Epithelial cell of proximal tubule (primary cell): ENCODE measurements at regions not wholly inside any gene's neighbourhood (a gene's known extent, or its start where the extent isn't known, plus 50 kb on each side); places are given as distances from the start of the nearest gene placed in this dataset.

ENCODE experiments used
- DNase-seq: peaks from one replicate; pipeline ENCODE4 v3.0.0-alpha.2; 2011; ENCODE audit warnings: low read depth
- H3K4me3 ChIP-seq: 2 replicates; pipeline ENCODE4 v1.5.1; 2011; ENCODE audit warnings: low read depth, mild to moderate bottlenecking, low read length
- CTCF ChIP-seq: conservative IDR thresholded peaks from 2 replicates; pipeline ENCODE4 v1.5.1; 2012; ENCODE audit warnings: low read depth, mild to moderate bottlenecking, low read length

DNA sequence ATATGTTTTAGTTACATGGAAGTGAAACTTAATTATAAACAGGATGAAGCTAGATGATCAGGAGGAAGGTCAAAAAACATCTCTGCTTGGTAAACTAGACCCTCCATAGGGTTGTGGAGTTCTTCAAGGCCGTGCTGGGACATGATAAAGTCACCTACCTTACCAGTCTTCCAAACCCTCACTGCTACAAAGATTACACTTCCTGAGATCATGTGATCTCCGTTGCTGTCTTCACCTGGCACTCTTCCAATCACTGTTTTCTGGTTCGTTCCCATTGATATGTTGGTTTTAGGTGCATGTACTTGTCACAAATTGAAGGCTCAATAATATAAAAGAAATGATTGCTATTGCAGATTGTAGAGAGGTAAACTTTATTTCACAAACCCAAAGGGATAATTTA is 161.5 kb upstream of the MAN1A1 start:
- H3K4me3 ChIP-seq = no peak overlapping the region
- no peak for TF ChIP-seq CTCF
- DNase-seq = no peak

DNA sequence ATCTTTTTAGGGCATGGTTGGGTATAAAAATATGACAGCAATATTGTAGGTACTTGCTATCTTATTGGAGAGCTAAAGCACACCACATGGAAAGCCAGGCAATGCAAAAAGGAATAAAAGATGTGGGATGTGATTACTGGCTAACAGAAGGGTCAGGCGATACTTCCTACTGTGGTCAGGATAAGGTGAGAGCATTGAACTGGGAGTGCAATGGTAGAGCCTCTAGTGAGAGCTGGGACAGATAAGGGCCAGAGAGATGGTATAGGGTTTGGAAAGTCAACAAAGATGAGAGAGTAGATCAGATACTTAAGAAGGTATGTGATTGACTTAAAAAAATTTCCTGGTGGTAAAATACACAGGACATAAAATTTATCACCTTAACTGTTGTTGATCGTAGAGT is 160.7 kb upstream of the MAN1A1 start:
- no peak for DNase-seq
- TF ChIP-seq CTCF = no peak
- H3K4me3 ChIP-seq = no peak overlapping the region

DNA sequence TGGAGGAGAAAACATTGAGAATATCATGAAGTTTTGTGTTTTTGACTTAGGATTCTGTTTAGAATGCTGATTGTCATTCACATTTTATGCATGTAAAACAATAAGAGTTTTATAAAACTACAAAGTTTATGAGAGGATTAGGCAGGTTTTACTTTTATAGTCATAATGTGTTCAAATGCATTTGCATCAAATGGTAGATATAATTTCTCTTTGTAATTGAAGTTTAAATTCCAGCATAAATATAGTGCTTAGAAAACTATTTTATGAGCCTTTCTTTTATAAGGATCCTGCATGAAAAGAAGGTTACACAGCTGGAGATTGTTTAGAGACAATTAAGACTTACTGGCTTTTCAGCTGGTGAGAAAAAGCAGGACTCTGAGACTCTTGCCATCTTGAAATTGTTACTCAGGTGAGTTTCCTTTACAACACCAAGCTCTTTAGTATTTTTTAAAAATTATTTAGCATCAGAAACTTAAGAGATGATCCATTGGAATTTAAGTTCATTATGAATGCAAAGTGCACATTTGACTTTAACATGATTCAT is 157.1 kb upstream of the MAN1A1 start:
- no peak for DNase-seq
- no peak for TF ChIP-seq CTCF
- no peak overlapping the region for H3K4me3 ChIP-seq

DNA sequence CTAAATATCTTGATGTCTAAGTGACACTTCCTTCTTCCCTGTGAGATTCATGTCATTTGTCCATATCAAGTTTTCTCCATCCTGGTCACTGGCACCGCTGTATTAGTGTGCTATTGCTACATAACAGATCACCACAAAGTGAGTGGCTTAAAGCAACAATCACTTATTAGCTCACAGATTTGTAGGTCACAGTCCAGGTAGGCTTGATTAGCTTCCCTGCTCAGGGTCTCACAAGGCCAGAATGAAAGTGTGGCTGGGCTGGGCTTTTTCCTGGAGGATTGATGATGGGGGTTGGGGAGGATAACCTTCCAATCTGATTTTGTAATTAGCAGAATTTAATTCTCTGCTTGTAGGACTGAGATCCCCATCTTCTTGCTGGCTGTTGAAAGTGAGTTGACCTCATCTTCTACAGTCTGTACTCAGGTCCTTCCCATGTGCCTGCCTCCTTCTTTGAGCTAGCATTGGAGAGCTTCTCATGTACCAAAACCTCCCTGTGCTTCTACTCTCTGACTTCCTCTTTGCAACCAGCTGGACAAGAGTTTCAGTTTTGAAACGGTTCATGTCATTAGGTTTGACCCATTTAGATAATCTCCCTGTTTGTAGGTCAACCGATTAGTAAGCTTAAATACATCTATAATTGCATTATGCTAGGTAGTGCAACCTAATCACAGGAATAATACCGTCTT is 152.4 kb upstream of the MAN1A1 start:
- no peak for DNase-seq
- no peak overlapping the region for H3K4me3 ChIP-seq
- TF ChIP-seq CTCF = no peak

DNA sequence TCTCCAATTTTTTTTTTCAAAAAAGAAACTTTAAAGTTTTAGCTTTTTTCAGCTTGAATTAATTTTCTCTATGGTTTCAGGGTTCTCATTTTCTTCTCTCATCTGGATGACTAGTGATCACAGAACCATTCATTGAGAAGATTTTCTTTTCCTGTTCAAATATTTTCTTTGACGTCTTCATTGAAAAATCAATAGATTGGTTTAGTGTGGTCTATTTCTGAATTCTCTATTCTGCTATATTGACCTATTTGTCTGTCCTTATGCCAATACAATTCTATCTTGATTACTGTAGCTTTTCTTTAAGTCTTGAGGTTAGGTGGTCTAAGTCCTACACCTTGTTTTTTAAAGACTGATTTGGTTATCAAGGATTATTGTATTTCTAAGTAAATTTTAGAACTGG is 150.2 kb upstream of the MAN1A1 start:
- TF ChIP-seq CTCF = no peak
- H3K4me3 ChIP-seq = no peak overlapping the region
- DNase-seq = no peak

DNA sequence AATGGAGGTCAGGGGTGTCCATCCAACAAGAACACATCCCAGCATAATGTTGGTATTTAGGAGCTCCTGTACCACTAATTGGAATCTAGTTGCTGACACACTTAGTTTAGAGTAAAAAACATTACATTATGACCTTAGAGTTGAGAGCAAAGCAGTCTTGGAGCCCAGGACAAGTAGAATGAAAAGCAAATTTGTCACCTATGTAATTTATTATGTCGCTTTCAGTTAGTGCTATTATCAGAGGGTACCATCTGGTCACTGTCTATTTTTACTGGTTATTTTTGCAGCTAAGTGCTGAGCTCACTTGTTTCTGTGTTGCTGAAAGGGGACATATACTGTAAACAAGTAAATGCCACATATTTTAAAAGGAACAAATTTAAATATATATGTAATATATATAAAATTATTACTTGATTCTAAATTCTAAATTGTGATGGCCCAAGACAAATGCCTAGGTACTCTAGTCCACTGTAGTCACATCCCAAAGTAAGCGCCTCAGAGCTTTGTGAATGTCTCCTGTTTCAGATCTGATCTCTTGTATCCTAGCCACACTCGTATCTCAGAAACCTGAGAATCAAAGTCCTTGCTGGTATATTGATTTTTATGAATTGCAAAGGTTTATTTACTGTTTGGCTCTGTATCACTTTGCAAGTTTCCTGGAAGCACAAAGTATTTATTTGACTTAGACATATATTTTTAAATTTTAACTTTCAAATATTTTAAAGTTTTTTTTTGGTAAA is 148.6 kb upstream of the MAN1A1 start:
- no peak for TF ChIP-seq CTCF
- no peak for DNase-seq
- H3K4me3 ChIP-seq = no peak overlapping the region
